Aorta (tissue), 5 donors: ENCODE measurements at regions not wholly inside any gene's neighbourhood (a gene's known extent, or its start where the extent isn't known, plus 50 kb on each side); places are given as distances from the start of the nearest gene placed in this dataset.
A peak's percentile ranks its signal among the peaks of the same experiment; 100 is the strongest.

Experiments used
- ATAC-seq: fragments of 200-7000 bp; cut with Tn5 transposase; one replicate; pipeline ENCODE4 v1.9.1; 2022; ENCODE audit warnings: moderate library complexity; ENCODE audit not compliant: low FRiP score
- DNase-seq, 2 donors: peaks; one replicate each; pipeline ENCODE4 v3.0.0-alpha.2; 2020
- H3K27ac ChIP-seq, 2 donors: one replicate each; pipeline ENCODE4 v1.5.1; 2013; ENCODE audit warnings: low read length in 2 of 2, mild to moderate bottlenecking in 2 of 2, moderate library complexity in 2 of 2, control low read depth in 1 of 2, inconsistent platforms in 1 of 2, low read depth in 1 of 2
- H3K27me3 ChIP-seq, 2 donors: one replicate each; pipeline ENCODE4 v1.6.1; 2013; ENCODE audit warnings: control low read depth in 1 of 2, low read length in 1 of 2, mild to moderate bottlenecking in 1 of 2, moderate library complexity in 1 of 2; ENCODE audit not compliant: insufficient read depth in 2 of 2, control insufficient read depth in 1 of 2
- H3K36me3 ChIP-seq, 2 donors: one replicate each; pipeline ENCODE4 v1.6.1; 2013; ENCODE audit warnings: control low read depth in 1 of 2, low read length in 1 of 2, mild to moderate bottlenecking in 1 of 2; ENCODE audit not compliant: insufficient read depth in 2 of 2, control insufficient read depth in 1 of 2
- H3K4me1 ChIP-seq, 2 donors: one replicate each; pipeline ENCODE4 v1.6.1; 2013; ENCODE audit warnings: low read length in 2 of 2, control low read depth in 1 of 2, mild to moderate bottlenecking in 1 of 2, moderate library complexity in 1 of 2; ENCODE audit not compliant: insufficient read depth in 2 of 2, control insufficient read depth in 1 of 2
- H3K4me3 ChIP-seq, 2 donors: one replicate each; pipeline ENCODE4 v1.5.1; 2013; ENCODE audit warnings: low read length in 2 of 2, control low read depth in 1 of 2, mild to moderate bottlenecking in 1 of 2
- H3K9me3 ChIP-seq: one replicate; pipeline ENCODE4 v1.6.1; 2013; ENCODE audit warnings: mild to moderate bottlenecking, low read length; ENCODE audit not compliant: control insufficient read depth
- WGBS, 2 donors: extraction: QIAGEN DNeasy Blood & Tissue Kit; methylation state at CpG; one replicate each; pipeline ENCODE4 v1.1.7; 2013; 5-methylcytosine and 5-hydroxymethylcytosine counted together
- intact Hi-C, 2 donors: fragments of 100-400 bp; cut with DNase I; formaldehyde crosslinking; loops; one replicate each; pipeline versions ENCODE4 v1.14.2 to v1.15.0; 2022
- donor health status: healthy with polysubstance abuse.
- donor health status: Bipolar disorder and iron deficiency.
- donor health status: DM: no; HTN: no; CAD: no.
- donor health status: DM: no; HTN: no; CAD: no.
- donor health status: DM: yes; HTN: yes; CAD: no.

DNA sequence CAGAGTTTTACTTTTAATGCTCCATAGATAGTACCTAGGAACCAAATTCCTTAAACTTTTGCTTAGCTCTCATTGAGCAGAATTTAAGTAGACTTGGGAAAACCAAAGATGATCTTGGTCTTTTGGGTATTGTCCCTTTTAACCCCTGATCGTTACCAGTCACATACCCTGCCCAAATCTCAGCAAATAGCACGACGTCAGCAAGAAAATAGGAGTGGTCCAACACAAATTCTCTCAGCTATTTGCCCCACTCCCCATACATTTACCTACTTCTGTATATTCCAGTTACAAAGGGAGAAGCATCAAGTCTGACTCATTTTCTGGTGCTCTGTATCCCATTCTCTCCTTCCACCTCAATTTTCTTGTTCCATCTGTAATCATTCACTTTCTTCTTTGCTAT, 387.3 kb downstream of the CCDC85A start:
- no peak for ATAC-seq
- Histone ChIP-seq H3K27ac (no peak overlapping the region), H3K27me3 (no peaks in the 10 kb centered on the region), H3K4me3 (no peak overlapping the region), H3K36me3 (no peaks in the 10 kb centered on the region), H3K4me1 (no peaks in the 10 kb centered on the region), H3K9me3 (peaks cover 2% of the 10 kb centered on the region)
- no peak for DNase-seq
- WGBS, 2 donors, result 70 to 78% methylated on average over 3 of the region's 3 CpGs
- intact Hi-C loops, result no loop called here

DNA sequence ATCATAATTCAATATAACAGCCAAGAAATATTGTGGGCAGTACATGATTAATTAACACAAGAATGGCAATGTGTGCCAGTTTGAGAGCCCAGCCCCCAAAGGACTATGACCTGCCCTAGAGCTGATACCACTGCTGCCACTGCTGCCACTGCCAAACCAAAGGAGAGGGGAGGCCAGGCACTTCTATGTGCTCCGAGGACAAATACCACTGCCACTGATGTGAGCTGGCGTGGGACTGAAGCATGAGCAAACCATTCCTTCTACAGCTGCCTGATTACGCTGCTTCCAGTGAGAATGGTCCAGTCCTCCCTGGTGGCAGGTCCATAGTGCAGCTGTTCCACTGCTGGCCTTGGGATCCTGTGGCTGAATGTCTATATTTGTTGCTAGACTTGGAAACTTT, 392.2 kb downstream of the CCDC85A start:
- WGBS, 2 donors, result 54 to 77% methylated on average over 3 of the region's 3 CpGs
- Histone ChIP-seq H3K4me3 (no peak overlapping the region), H3K4me1 (no peaks in the 10 kb centered on the region), H3K36me3 (no peaks in the 10 kb centered on the region), H3K27me3 (no peaks in the 10 kb centered on the region), H3K27ac (no peak overlapping the region), H3K9me3 (peaks cover 3% of the 10 kb centered on the region)
- DNase-seq (peak in 1 of 2 donors; percentile 41), ATAC-seq (no peak)
- intact Hi-C loops, result no loop called here

DNA sequence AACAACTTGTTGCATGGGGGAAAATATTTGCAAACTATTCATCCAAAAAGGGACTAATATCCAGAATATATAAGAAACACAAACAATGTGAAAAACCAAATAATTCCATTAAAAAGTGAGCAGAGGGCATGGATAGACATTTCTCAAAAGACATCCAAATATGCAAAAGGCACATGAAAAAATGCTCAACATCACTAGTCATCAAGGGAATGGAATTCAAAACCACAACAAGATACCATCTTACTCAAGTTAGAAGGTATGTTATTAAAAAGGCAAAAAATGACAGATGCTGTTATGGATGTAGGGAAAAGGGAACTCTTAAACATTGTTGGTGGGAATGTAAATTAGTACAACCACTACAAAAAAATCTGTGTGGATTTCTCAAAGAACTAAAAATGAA, 396.5 kb downstream of the CCDC85A start:
- H3K4me1 ChIP-seq, result no peaks in the 10 kb centered on the region
- H3K4me3 ChIP-seq, result no peak overlapping the region
- H3K27me3 ChIP-seq, result no peaks in the 10 kb centered on the region
- no peaks in the 10 kb centered on the region for H3K36me3 ChIP-seq
- ATAC-seq (no peak), DNase-seq (no peak)
- no peak overlapping the region for H3K27ac ChIP-seq
- intact Hi-C loops, result no loop called here
- peaks cover 3% of the 10 kb centered on the region for H3K9me3 ChIP-seq

DNA sequence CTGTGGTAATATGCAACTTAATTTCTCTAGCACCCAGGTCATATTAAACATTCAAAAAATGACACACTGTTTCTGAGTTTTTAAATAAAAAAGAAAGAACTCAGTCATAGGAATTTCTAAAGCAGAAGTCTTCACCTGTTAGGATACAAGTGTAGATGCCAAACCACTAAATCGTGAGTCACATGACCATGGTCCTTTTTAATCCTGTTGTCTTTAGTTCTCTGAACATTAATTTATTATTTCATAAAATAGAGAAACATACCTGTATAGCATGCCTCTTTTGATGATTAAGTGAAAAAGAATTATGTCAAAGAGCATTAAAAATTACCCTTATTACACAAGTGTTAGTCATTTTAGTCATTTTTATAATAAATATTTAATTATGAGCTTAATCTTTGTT, 398.8 kb downstream of the CCDC85A start:
- H3K4me1 ChIP-seq, result no peaks in the 10 kb centered on the region
- no peaks in the 10 kb centered on the region for H3K36me3 ChIP-seq
- intact Hi-C loops, result no loop called here
- H3K27ac ChIP-seq, result no peak overlapping the region
- WGBS, 2 donors, result 69 to 74% methylated on average over 1 of the region's 1 CpG
- DNase-seq (no peak), ATAC-seq (no peak)
- no peaks in the 10 kb centered on the region for H3K9me3 ChIP-seq
- H3K27me3 ChIP-seq, result no peaks in the 10 kb centered on the region
- no peak overlapping the region for H3K4me3 ChIP-seq

DNA sequence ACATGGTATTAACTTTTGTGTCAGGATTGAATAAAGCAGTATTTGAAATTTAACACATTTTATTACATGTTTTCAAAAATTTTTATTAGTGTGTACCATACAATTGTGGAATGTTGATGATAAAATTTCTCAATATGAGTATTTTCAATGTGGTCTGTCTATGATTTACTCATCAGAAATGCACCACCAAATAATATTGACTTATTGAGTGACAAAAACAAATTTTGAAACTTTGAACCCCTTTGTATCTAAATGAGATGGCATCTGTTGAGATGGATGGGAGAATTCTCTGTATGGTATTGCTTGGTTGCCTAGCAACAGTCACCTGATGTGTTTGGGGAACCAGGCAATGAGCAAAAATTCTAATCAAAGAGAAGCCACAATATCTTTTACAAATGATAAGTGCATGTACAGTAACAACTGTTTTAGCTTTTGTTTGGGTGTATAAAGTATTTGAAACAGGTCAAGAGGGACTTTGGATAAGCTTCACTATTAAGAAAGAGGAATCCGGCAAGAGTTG, 400.1 kb downstream of the CCDC85A start:
- 70 to 84% methylated on average over 1 of the region's 1 CpG for WGBS, 2 donors
- Histone ChIP-seq H3K27me3 (no peaks in the 10 kb centered on the region), H3K4me3 (no peak overlapping the region), H3K27ac (no peak overlapping the region), H3K4me1 (no peaks in the 10 kb centered on the region), H3K9me3 (no peaks in the 10 kb centered on the region), H3K36me3 (no peaks in the 10 kb centered on the region)
- intact Hi-C loops, result no loop called here
- no peak for DNase-seq
- ATAC-seq, result no peak

DNA sequence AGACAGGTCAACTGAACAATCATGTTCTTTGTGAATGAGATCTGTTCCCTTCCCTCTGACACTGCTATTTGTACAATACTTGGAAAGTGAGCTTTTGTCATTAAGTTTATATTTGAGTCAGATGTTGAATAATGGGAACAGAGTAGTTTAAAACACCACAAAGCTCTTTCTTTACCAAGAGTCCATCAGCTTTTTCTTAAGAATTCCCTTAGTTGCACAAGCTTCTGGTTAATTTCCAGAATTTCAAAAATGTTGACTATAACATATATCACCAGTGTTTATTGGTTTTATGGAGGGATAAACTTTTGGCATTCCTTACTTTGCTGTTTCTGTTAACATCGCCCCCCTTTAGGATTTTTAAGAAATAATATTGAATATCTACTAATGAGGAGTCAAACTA, 403.7 kb downstream of the CCDC85A start:
- Histone ChIP-seq H3K27me3 (no peaks in the 10 kb centered on the region), H3K36me3 (no peaks in the 10 kb centered on the region), H3K4me3 (no peak overlapping the region), H3K9me3 (no peaks in the 10 kb centered on the region), H3K4me1 (no peaks in the 10 kb centered on the region), H3K27ac (no peak overlapping the region)
- ATAC-seq (no peak), DNase-seq (no peak)
- intact Hi-C loops, result no loop called here
- 48 to 68% methylated on average over 1 of the region's 1 CpG for WGBS, 2 donors

DNA sequence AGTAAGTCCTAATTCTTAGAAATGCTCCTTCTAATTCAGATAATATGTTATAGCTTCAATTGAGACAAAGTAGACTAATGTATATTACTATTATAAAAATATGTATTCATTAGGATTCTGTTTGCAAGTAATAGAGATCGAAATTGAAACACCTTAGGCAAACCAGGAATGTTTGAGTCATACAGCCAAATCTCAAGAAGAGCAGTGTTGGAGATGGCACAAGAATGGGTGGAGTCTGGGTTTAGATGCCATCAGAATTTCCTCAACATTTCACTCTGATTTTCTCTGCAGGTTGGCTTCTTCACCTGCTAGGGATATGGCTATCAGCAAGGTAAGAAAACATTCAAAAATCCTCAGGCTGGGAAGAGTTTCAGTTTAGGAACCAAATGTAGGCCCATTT, 405.4 kb downstream of the CCDC85A start:
- DNase-seq (no peak), ATAC-seq (no peak)
- no peaks in the 10 kb centered on the region for H3K27me3 ChIP-seq
- H3K9me3 ChIP-seq, result no peaks in the 10 kb centered on the region
- no peaks in the 10 kb centered on the region for H3K36me3 ChIP-seq
- no peak overlapping the region for H3K27ac ChIP-seq
- H3K4me1 ChIP-seq, result no peaks in the 10 kb centered on the region
- WGBS, 2 donors, result 86 to 88% methylated on average over 1 of the region's 1 CpG
- intact Hi-C loops, result no loop called here
- no peak overlapping the region for H3K4me3 ChIP-seq

DNA sequence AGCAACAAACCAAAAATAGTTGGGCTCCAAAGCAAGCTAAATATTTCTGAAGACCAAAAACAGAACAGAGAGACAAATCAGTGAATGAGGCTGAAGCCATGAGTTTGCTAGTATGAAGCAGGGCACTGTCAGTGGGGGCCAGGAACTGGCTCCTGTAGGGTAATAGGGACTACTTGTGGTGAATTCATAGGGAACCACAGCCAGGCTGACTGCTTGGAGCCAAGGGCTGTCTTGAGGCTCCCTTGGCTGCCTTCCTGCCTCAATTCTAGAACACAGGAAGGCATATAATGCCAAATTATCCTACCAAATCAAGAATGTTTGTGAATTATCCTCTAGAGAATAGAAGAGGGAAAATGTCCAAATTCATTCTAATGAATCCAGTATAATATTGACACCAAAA, 406.0 kb downstream of the CCDC85A start:
- intact Hi-C loops, result no loop called here
- no peaks in the 10 kb centered on the region for H3K27me3 ChIP-seq
- H3K9me3 ChIP-seq, result no peaks in the 10 kb centered on the region
- H3K27ac ChIP-seq, result no peak overlapping the region
- peak; percentile 77 for ATAC-seq
- DNase-seq, result peak in 1 of 2 donors; percentile 55
- no peaks in the 10 kb centered on the region for H3K4me1 ChIP-seq
- no peaks in the 10 kb centered on the region for H3K36me3 ChIP-seq
- H3K4me3 ChIP-seq, result no peak overlapping the region

DNA sequence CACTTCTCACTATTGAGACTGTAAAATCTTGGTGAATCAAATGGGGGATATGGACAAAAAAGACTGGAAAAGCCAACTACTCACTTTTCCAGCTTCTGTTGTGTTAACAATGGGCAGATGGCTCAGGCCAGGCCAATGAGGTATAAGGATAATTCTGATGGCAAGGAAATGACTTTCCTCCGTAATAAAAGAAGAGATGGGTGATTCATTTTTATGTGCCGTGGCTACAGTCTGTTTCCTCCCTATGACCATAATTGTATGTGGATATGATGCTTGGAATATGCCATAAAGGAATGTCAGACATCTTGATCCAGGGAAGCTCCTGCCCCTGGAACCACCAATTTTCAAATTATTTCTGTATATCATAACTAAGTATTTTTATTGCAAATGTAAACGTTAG, 406.8 kb downstream of the CCDC85A start:
- intact Hi-C loops, result no loop called here
- no peak for ATAC-seq
- no peaks in the 10 kb centered on the region for H3K9me3 ChIP-seq
- H3K27ac ChIP-seq, result no peak overlapping the region
- no peak overlapping the region for H3K4me3 ChIP-seq
- WGBS, 2 donors, result 52 to 82% methylated on average over 3 of the region's 3 CpGs
- peaks cover 0 to 2% of the 10 kb centered on the region in 2 donors for H3K4me1 ChIP-seq
- H3K27me3 ChIP-seq, result no peaks in the 10 kb centered on the region
- DNase-seq, result no peak
- H3K36me3 ChIP-seq, result no peaks in the 10 kb centered on the region
